HG03039 (cell line): ENCODE measurements at regions not wholly inside any gene's neighbourhood (a gene's known extent, or its start where the extent isn't known, plus 50 kb on each side); places are given as distances from the start of the nearest gene placed in this dataset.
"Not testable (repeated sequence)": the region's sequence is repeated elsewhere in the genome, so short reads cannot be mapped to it uniquely, and the experiment has no call there.

Experiments used
- ATAC-seq: cut with Tn5 transposase; IDR thresholded peaks from one replicate; pipeline ENCODE4 v1.9.1; 2021; ENCODE audit warnings: mild to moderate bottlenecking, moderate library complexity; ENCODE audit not compliant: unreplicated experiment

GRCh38 chr13:52324831-52325230 is 81.1 kb downstream of the THSD1 start:
- not testable (repeated sequence) for ATAC-seq

- ATAC-seq = no peak
Measured at GRCh38 chr13:52319876-52320275, 86.1 kb downstream of the THSD1 start.

- ATAC-seq = not testable (repeated sequence)
Measured at GRCh38 chr13:52309833-52310232, 96.1 kb downstream of the THSD1 start.

- not testable (repeated sequence) for ATAC-seq
Measured at GRCh38 chr13:52306336-52306735, 99.6 kb downstream of the THSD1 start.

- not testable (repeated sequence) for ATAC-seq
Measured at GRCh38 chr13:52303098-52303497, 102.9 kb downstream of the THSD1 start.

GRCh38 chr13:52302688-52303087 is 103.3 kb downstream of the THSD1 start:
- not testable (repeated sequence) for ATAC-seq

- not testable (repeated sequence) for ATAC-seq
Measured at GRCh38 chr13:52301810-52302400, 104.1 kb downstream of the THSD1 start.

GRCh38 chr13:52298079-52298661 is 107.8 kb downstream of the THSD1 start:
- ATAC-seq = not testable (repeated sequence)

GRCh38 chr13:52288891-52289290 is 117.1 kb downstream of the THSD1 start:
- ATAC-seq = not testable (repeated sequence)

- not testable (repeated sequence) for ATAC-seq
Measured at GRCh38 chr13:52281387-52281786, 122.0 kb upstream of the NEK3 start.

GRCh38 chr13:52279408-52279807 is 120.0 kb upstream of the NEK3 start:
- not testable (repeated sequence) for ATAC-seq

GRCh38 chr13:52254299-52254698 is 94.9 kb upstream of the NEK3 start:
- ATAC-seq = not testable (repeated sequence)

GRCh38 chr13:52240752-52241151 is 81.4 kb upstream of the NEK3 start:
- peak; percentile 65 for ATAC-seq

- peak; percentile 71 for ATAC-seq
Measured at GRCh38 chr13:52235900-52236595, 76.7 kb upstream of the NEK3 start.

GRCh38 chr13:52234928-52235327 is 75.5 kb upstream of the NEK3 start:
- not testable (repeated sequence) for ATAC-seq

- not testable (repeated sequence) for ATAC-seq
Measured at GRCh38 chr13:52223063-52223462, 63.7 kb upstream of the NEK3 start.

- not testable (repeated sequence) for ATAC-seq
Measured at GRCh38 chr13:52213920-52214319, 54.5 kb upstream of the NEK3 start.

- not testable (repeated sequence) for ATAC-seq
Measured at GRCh38 chr13:52212886-52213285, 53.5 kb upstream of the NEK3 start.

GRCh38 chr13:52211416-52211776 is 52.0 kb upstream of the NEK3 start:
- ATAC-seq = not testable (repeated sequence)

GRCh38 chr13:52210564-52211415 is 51.4 kb upstream of the NEK3 start:
- not testable (repeated sequence) for ATAC-seq
